ELF-1 (cell line): ENCODE measurements at regions not wholly inside any gene's neighbourhood (a gene's known extent, or its start where the extent isn't known, plus 50 kb on each side); places are given as distances from the start of the nearest gene placed in this dataset.

Experiments used
- DNase-seq: peaks from one replicate; pipeline ENCODE4 v3.0.0-alpha.2; 2016; ENCODE audit warnings: low read depth, low spot score

- DNase-seq = no peak
These were observed 125.2 kb upstream of the PIK3C3 start for GRCh38 chr18:41829647-41830516.

GRCh38 chr18:41828137-41828536 is 126.9 kb upstream of the PIK3C3 start:
- no peak for DNase-seq

- DNase-seq = no peak
These were observed 134.2 kb upstream of the PIK3C3 start for GRCh38 chr18:41820784-41821183.

GRCh38 chr18:41818381-41819355 is 136.4 kb upstream of the PIK3C3 start:
- no peak for DNase-seq

GRCh38 chr18:41814651-41815050 is 140.4 kb upstream of the PIK3C3 start:
- DNase-seq = no peak

GRCh38 chr18:41809652-41810051 is 145.4 kb upstream of the PIK3C3 start:
- peak; percentile 53 for DNase-seq

GRCh38 chr18:41805341-41805740 is 149.7 kb upstream of the PIK3C3 start:
- DNase-seq = no peak

- no peak for DNase-seq
These were observed 156.2 kb upstream of the PIK3C3 start for GRCh38 chr18:41798879-41799278.

GRCh38 chr18:41790687-41791086 is 164.3 kb upstream of the PIK3C3 start:
- no peak for DNase-seq

- DNase-seq = no peak
These were observed 166.0 kb upstream of the PIK3C3 start for GRCh38 chr18:41789001-41789400.

GRCh38 chr18:41783879-41784278 is 171.2 kb upstream of the PIK3C3 start:
- DNase-seq = no peak

GRCh38 chr18:41783065-41783818 is 171.8 kb upstream of the PIK3C3 start:
- DNase-seq = no peak

GRCh38 chr18:41771973-41772372 is 183.1 kb upstream of the PIK3C3 start:
- no peak for DNase-seq

GRCh38 chr18:41769265-41769664 is 185.8 kb upstream of the PIK3C3 start:
- DNase-seq = no peak

GRCh38 chr18:41768467-41768866 is 186.6 kb upstream of the PIK3C3 start:
- no peak for DNase-seq

- no peak for DNase-seq
These were observed 187.1 kb upstream of the PIK3C3 start for GRCh38 chr18:41767960-41768359.

GRCh38 chr18:41765460-41765859 is 189.6 kb upstream of the PIK3C3 start:
- DNase-seq = no peak

- no peak for DNase-seq
These were observed 191.7 kb upstream of the PIK3C3 start for GRCh38 chr18:41763361-41763760.

- DNase-seq = no peak
These were observed 193.6 kb upstream of the PIK3C3 start for GRCh38 chr18:41761333-41762018.

GRCh38 chr18:41758534-41758933 is 196.5 kb upstream of the PIK3C3 start:
- DNase-seq = no peak

GRCh38 chr18:41756141-41756540 is 198.9 kb upstream of the PIK3C3 start:
- DNase-seq = no peak
